ENCODE measurements at regions not wholly inside any gene's neighbourhood (a gene's known extent, or its start where the extent isn't known, plus 50 kb on each side); places are given as distances from the start of the nearest gene placed in this dataset.
"Not testable (repeated sequence)": the region's sequence is repeated elsewhere in the genome, so short reads cannot be mapped to it uniquely, and the experiment has no call there.

DNA sequence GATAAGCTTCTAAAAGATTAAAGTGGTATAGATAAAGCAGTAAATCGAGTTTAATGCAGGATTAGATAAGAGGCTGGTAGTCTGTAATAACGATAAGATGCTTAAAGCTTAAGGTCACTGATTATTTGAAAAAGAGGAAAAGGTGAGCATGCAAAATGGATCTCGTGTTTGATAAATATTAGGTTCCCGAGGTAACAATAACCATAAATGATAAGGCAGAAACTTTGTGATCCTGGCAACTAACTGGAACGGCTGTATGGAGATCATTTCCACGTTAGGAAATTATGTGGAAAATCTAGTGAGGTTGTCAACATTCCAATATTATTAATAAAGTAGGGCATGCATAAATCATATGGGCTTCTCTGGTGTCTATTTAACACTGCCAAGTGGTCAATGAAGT lies 255.5 kb downstream of the EFCAB11 start:
- TF ChIP-seq, protein P1, sequence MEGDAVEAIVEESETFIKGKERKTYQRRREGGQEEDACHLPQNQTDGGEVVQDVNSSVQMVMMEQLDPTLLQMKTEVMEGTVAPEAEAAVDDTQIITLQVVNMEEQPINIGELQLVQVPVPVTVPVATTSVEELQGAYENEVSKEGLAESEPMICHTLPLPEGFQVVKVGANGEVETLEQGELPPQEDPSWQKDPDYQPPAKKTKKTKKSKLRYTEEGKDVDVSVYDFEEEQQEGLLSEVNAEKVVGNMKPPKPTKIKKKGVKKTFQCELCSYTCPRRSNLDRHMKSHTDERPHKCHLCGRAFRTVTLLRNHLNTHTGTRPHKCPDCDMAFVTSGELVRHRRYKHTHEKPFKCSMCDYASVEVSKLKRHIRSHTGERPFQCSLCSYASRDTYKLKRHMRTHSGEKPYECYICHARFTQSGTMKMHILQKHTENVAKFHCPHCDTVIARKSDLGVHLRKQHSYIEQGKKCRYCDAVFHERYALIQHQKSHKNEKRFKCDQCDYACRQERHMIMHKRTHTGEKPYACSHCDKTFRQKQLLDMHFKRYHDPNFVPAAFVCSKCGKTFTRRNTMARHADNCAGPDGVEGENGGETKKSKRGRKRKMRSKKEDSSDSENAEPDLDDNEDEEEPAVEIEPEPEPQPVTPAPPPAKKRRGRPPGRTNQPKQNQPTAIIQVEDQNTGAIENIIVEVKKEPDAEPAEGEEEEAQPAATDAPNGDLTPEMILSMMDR (IDR thresholded peaks at IDR 0.05; ENCODE audit: partially characterized antibody, unreplicated experiment): no peak
- H3K4me3 Mint-ChIP-seq (ENCODE audit: unreplicated experiment): no peak overlapping the region
- H3K27me3 Mint-ChIP-seq (ENCODE audit: unreplicated experiment): peaks cover 5% of the 10 kb centered on the region
- H3K27ac Mint-ChIP-seq (ENCODE audit: unreplicated experiment): no peak overlapping the region
- H3K4me1 Mint-ChIP-seq (ENCODE audit: low read depth, unreplicated experiment): peaks cover 7% of the 10 kb centered on the region
- DNase-seq: no peak
- H3K36me3 Mint-ChIP-seq (ENCODE audit: unreplicated experiment): peaks cover 8% of the 10 kb centered on the region
- peaks cover 1% of the 10 kb centered on the region for H3K9me3 Mint-ChIP-seq (ENCODE audit: unreplicated experiment)

DNA sequence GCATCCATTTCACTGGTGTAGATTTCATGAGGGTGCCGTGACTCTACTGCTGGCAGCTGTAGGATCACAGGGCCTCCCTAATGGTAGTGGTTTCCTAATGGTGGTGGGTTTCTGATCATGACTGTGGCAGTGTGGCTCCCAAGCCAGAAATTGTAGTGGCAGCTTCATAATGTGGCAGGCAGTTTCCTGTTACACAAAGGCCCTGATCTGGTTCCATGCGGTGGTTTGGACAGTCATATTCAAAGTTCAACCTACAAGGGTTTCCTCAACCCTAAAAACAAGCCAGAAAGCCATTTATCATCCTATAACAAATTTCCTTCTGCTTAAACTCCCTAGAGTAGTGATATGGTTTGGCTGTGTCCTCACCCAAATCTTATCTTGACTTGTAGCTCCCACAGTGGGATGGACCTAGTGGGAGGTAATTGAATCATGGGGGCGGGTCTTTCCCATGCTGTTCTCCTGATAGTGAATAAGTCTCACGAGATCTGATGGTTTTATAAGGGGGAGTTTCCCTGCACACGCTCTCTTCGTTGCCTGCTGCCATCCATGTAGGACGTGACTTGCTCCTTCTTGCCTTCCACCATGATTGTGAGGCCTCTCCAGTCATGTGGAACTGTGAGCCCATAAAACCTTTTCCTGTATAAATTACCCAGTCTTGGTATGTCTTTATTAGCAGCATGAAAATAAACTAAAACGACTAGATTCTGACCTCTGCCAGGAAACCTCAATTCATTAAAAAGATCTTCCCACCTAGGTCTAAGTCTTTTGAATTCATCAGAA lies 257.1 kb downstream of the EFCAB11 start:
- TF ChIP-seq, protein P1 (IDR thresholded peaks at IDR 0.05; ENCODE audit: partially characterized antibody, unreplicated experiment): no peak
- H3K4me1 Mint-ChIP-seq (ENCODE audit: low read depth, unreplicated experiment): peaks cover 7% of the 10 kb centered on the region
- no peak overlapping the region for H3K27ac Mint-ChIP-seq (ENCODE audit: unreplicated experiment)

DNA sequence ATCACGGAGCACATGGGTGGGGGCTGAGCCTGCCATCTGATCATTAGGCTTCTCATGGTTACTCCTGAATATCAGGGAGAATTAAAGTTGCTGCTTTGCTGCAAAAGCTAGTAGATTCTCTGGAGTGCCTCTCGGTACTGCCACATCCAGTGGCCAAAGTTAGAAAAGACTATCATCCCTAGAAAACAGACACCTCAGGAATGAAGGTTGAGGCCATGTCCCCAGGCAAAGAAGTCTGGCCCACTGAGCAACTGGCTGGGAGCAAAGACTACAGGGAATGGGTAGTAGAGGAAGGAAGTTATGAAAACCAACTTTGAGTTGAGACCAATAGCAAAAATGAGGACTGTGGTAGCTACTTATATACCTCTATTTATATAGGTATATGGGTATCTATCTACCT lies 258.7 kb downstream of the EFCAB11 start:
- Mint-ChIP-seq H3K9me3 (ENCODE audit: unreplicated experiment) (peaks cover 1% of the 10 kb centered on the region), H3K27ac (ENCODE audit: unreplicated experiment) (no peak overlapping the region), H3K27me3 (ENCODE audit: unreplicated experiment) (peaks cover 2% of the 10 kb centered on the region), H3K36me3 (ENCODE audit: unreplicated experiment) (no peaks in the 10 kb centered on the region), H3K4me1 (ENCODE audit: low read depth, unreplicated experiment) (peaks cover 5% of the 10 kb centered on the region), H3K4me3 (ENCODE audit: unreplicated experiment) (no peak overlapping the region)
- no peak for DNase-seq
- TF ChIP-seq, protein P1 (IDR thresholded peaks at IDR 0.05; ENCODE audit: partially characterized antibody, unreplicated experiment): no peak

More for the DNA sequence above, 257.1 kb downstream of the EFCAB11 start:
- Mint-ChIP-seq H3K9me3 (ENCODE audit: unreplicated experiment) (peaks cover 1% of the 10 kb centered on the region), H3K36me3 (ENCODE audit: unreplicated experiment) (no peaks in the 10 kb centered on the region), H3K4me3 (ENCODE audit: unreplicated experiment) (no peak overlapping the region), H3K27me3 (ENCODE audit: unreplicated experiment) (peaks cover 5% of the 10 kb centered on the region)
- DNase-seq: no peak

DNA sequence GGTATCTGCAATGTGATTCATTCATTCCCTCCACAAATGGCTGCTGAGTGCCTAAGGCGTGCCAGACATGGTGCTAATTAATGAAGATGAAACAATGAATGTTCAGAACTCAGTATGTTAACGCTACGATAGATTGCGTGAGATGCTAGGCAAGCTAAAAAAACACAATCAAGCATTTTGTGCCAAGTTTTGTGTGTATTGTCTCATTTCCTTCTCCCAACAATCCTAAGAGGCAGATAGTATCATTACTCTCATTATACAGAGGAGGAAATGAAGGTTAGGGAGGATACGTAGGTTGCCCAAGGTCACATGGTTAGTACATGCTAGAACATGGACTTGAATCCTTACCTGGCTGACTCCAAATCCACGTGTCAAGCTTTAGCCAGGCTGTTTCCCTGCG lies 264.4 kb downstream of the EFCAB11 start:
- no peak for DNase-seq
- Mint-ChIP-seq H3K9me3 (ENCODE audit: unreplicated experiment) (peaks cover 3% of the 10 kb centered on the region), H3K27me3 (ENCODE audit: unreplicated experiment) (peaks cover 7% of the 10 kb centered on the region), H3K4me1 (ENCODE audit: low read depth, unreplicated experiment) (peaks cover 5% of the 10 kb centered on the region), H3K27ac (ENCODE audit: unreplicated experiment) (no peak overlapping the region), H3K36me3 (ENCODE audit: unreplicated experiment) (peaks cover 11% of the 10 kb centered on the region), H3K4me3 (ENCODE audit: unreplicated experiment) (no peak overlapping the region)
- TF ChIP-seq, protein P1 (IDR thresholded peaks at IDR 0.05; ENCODE audit: partially characterized antibody, unreplicated experiment): no peak

DNA sequence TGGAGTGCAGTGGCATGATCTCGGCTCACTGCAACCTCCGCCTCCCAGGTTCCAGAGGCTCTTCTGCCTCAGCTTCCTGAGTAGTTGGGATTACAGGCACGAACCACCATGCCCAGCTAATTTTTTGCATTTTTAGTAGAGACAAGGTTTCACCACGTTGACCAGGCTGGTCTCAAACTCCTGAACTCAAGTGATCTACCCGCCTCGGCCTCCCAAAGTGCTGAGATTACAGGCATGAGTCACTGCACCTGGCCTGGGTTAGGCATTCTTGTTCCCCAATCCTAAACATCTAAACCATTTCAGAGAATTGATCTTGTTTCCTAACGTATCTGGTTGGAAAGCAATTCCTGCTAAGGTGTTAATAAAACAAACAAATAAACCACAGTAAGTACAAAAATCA lies 264.8 kb downstream of the EFCAB11 start:
- H3K4me3 Mint-ChIP-seq (ENCODE audit: unreplicated experiment); H3K4me1 Mint-ChIP-seq (ENCODE audit: low read depth, unreplicated experiment); H3K27me3 Mint-ChIP-seq (ENCODE audit: unreplicated experiment); H3K9me3 Mint-ChIP-seq (ENCODE audit: unreplicated experiment); H3K27ac Mint-ChIP-seq (ENCODE audit: unreplicated experiment); DNase-seq: not testable (repeated sequence)
- H3K36me3 Mint-ChIP-seq (ENCODE audit: unreplicated experiment): peaks cover 13% of the 10 kb centered on the region

All from glutamatergic neuron (in vitro differentiated cells).